ENCODE measurements at regions not wholly inside any gene's neighbourhood (a gene's known extent, or its start where the extent isn't known, plus 50 kb on each side); places are given as distances from the start of the nearest gene placed in this dataset.
A peak's percentile ranks its signal among the peaks of the same experiment; 100 is the strongest.

GRCh38 chr3:484341-484740 lies 287.8 kb downstream of the CHL1 start:
- no peak for TF ChIP-seq CTCF (IDR thresholded peaks at IDR 0.05; ENCODE audit: unreplicated experiment)
- no peak overlapping the region for H3K27ac Mint-ChIP-seq (ENCODE audit: unreplicated experiment)
- H3K36me3 Mint-ChIP-seq (ENCODE audit: insufficient read depth, unreplicated experiment) = no peaks in the 10 kb centered on the region
- DNase-seq = no peak
- H3K4me3 Mint-ChIP-seq (ENCODE audit: low read depth, unreplicated experiment) = no peak overlapping the region
- CTCF ChIA-PET = no interaction called here
- no peaks in the 10 kb centered on the region for H3K27me3 Mint-ChIP-seq (ENCODE audit: unreplicated experiment)
- no TSS peak for BruUV-seq (replicated peaks)
- H3K4me1 Mint-ChIP-seq (ENCODE audit: low read depth, unreplicated experiment) = no peaks in the 10 kb centered on the region
- intact Hi-C loops (cut with micrococcal nuclease; ENCODE audit: unreplicated experiment) = loop anchor here (5.0 to 10.0 kb wide), 2 partner anchors 148 to 360 kb away; no protein-coding TSS in a partner anchor
- H3K9me3 Mint-ChIP-seq (ENCODE audit: low read depth, unreplicated experiment) = peaks cover 3% of the 10 kb centered on the region

GRCh38 chr3:487614-488013 lies 291.1 kb downstream of the CHL1 start:
- Mint-ChIP-seq H3K36me3 (ENCODE audit: insufficient read depth, unreplicated experiment) (no peaks in the 10 kb centered on the region), H3K9me3 (ENCODE audit: low read depth, unreplicated experiment) (peaks cover 3% of the 10 kb centered on the region), H3K4me1 (ENCODE audit: low read depth, unreplicated experiment) (peaks cover 10% of the 10 kb centered on the region), H3K27ac (ENCODE audit: unreplicated experiment) (no peak overlapping the region), H3K27me3 (ENCODE audit: unreplicated experiment) (no peaks in the 10 kb centered on the region), H3K4me3 (ENCODE audit: low read depth, unreplicated experiment) (no peak overlapping the region)
- intact Hi-C loops (cut with micrococcal nuclease; ENCODE audit: unreplicated experiment) = loop anchor here (10.0 kb wide), 1 partner anchor 357 kb away; no protein-coding TSS in a partner anchor
- BruUV-seq (replicated peaks) = no TSS peak
- no peak for DNase-seq
- no peak for TF ChIP-seq CTCF (IDR thresholded peaks at IDR 0.05; ENCODE audit: unreplicated experiment)
- CTCF ChIA-PET = no interaction called here

GRCh38 chr3:492586-493316 lies 296.2 kb downstream of the CHL1 start:
- Mint-ChIP-seq H3K27me3 (ENCODE audit: unreplicated experiment) (no peaks in the 10 kb centered on the region), H3K27ac (ENCODE audit: unreplicated experiment) (peak overlapping the region; percentile 71), H3K36me3 (ENCODE audit: insufficient read depth, unreplicated experiment) (no peaks in the 10 kb centered on the region), H3K4me3 (ENCODE audit: low read depth, unreplicated experiment) (peak overlapping the region; percentile 20), H3K9me3 (ENCODE audit: low read depth, unreplicated experiment) (no peaks in the 10 kb centered on the region), H3K4me1 (ENCODE audit: low read depth, unreplicated experiment) (peaks cover 15% of the 10 kb centered on the region)
- intact Hi-C loops (cut with micrococcal nuclease; ENCODE audit: unreplicated experiment) = no loop called here
- CTCF ChIA-PET = no interaction called here
- no TSS peak for BruUV-seq (replicated peaks)
- TF ChIP-seq CTCF (IDR thresholded peaks at IDR 0.05; ENCODE audit: unreplicated experiment) = no peak
- peak; percentile 5 for DNase-seq

GRCh38 chr3:494190-494589 lies 297.6 kb downstream of the CHL1 start:
- Mint-ChIP-seq H3K27ac (ENCODE audit: unreplicated experiment) (no peak overlapping the region), H3K36me3 (ENCODE audit: insufficient read depth, unreplicated experiment) (no peaks in the 10 kb centered on the region), H3K4me3 (ENCODE audit: low read depth, unreplicated experiment) (no peak overlapping the region), H3K4me1 (ENCODE audit: low read depth, unreplicated experiment) (peaks cover 15% of the 10 kb centered on the region), H3K9me3 (ENCODE audit: low read depth, unreplicated experiment) (no peaks in the 10 kb centered on the region), H3K27me3 (ENCODE audit: unreplicated experiment) (no peaks in the 10 kb centered on the region)
- intact Hi-C loops (cut with micrococcal nuclease; ENCODE audit: unreplicated experiment) = no loop called here
- no peak for DNase-seq
- TF ChIP-seq CTCF (IDR thresholded peaks at IDR 0.05; ENCODE audit: unreplicated experiment) = no peak
- CTCF ChIA-PET = no interaction called here
- no TSS peak for BruUV-seq (replicated peaks)
